Coronary artery (tissue), 2 donors: ENCODE measurements at regions not wholly inside any gene's neighbourhood (a gene's known extent, or its start where the extent isn't known, plus 50 kb on each side); places are given as distances from the start of the nearest gene placed in this dataset.

Source experiments
- DNase-seq: peaks from one replicate; pipeline ENCODE4 v3.0.0-alpha.2; 2017; ENCODE audit warnings: low spot score
- H3K27ac ChIP-seq, 2 donors: fragments of 200-600 bp; sonication (generic); one replicate each; pipeline ENCODE4 v1.5.1; 2016 to 2019
- H3K4me3 ChIP-seq: fragments of 200-600 bp; sonication (generic); 2 replicates; pipeline ENCODE4 v1.5.1; 2016; ENCODE audit warnings: mild to moderate bottlenecking, moderate library complexity
- TF ChIP-seq, protein P1 (sequence below): fragments of 200-600 bp; sonication (generic); IDR thresholded peaks from one replicate; pipeline ENCODE4 v1.5.1; 2019; ENCODE audit warnings: antibody characterized with exemption

- no peak for DNase-seq
- TF ChIP-seq, protein P1, sequence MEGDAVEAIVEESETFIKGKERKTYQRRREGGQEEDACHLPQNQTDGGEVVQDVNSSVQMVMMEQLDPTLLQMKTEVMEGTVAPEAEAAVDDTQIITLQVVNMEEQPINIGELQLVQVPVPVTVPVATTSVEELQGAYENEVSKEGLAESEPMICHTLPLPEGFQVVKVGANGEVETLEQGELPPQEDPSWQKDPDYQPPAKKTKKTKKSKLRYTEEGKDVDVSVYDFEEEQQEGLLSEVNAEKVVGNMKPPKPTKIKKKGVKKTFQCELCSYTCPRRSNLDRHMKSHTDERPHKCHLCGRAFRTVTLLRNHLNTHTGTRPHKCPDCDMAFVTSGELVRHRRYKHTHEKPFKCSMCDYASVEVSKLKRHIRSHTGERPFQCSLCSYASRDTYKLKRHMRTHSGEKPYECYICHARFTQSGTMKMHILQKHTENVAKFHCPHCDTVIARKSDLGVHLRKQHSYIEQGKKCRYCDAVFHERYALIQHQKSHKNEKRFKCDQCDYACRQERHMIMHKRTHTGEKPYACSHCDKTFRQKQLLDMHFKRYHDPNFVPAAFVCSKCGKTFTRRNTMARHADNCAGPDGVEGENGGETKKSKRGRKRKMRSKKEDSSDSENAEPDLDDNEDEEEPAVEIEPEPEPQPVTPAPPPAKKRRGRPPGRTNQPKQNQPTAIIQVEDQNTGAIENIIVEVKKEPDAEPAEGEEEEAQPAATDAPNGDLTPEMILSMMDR = no peak
- Histone ChIP-seq H3K27ac (no peak overlapping the region), H3K4me3 (no peak overlapping the region)
Observed at GRCh38 chr5:158637039-158637438, 462.7 kb downstream of the EBF1 start.

GRCh38 chr5:158635565-158635964 lies 464.2 kb downstream of the EBF1 start:
- no peak overlapping the region for H3K4me3 ChIP-seq
- TF ChIP-seq, protein P1 = no peak

GRCh38 chr5:158634714-158635113 lies 465.0 kb downstream of the EBF1 start:
- TF ChIP-seq, protein P1 = no peak
- Histone ChIP-seq H3K27ac (no peak overlapping the region), H3K4me3 (no peak overlapping the region)
- no peak for DNase-seq

More at GRCh38 chr5:158635565-158635964, 464.2 kb downstream of the EBF1 start:
- H3K27ac ChIP-seq = no peak overlapping the region
- no peak for DNase-seq

GRCh38 chr5:158629591-158630312 lies 470.0 kb downstream of the EBF1 start:
- Histone ChIP-seq H3K27ac (no peak overlapping the region), H3K4me3 (no peak overlapping the region)
- TF ChIP-seq, protein P1 = no peak
- no peak for DNase-seq

GRCh38 chr5:158626718-158627117 lies 473.0 kb downstream of the EBF1 start:
- H3K4me3 ChIP-seq = no peak overlapping the region
- DNase-seq = no peak
- TF ChIP-seq, protein P1 = no peak
- no peak overlapping the region for H3K27ac ChIP-seq

DNA sequence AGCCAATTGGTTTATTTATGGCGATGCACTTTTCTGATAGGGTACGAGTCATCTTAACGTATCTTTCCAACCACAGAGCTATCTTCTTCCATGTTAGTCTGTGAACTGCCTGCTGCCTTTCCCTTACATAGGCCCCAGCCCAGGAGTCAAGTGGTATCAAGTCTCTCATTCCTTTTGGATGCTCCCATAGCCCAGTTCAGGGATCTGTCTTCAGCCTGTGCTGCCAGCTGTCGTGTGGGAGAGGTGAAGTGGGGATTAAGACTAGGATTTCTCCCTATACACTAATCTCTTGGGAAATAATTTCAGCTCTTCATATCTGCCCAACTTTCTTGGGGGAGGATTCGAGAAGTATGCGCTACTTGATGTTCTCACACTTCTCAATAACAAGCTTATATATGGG lies 475.7 kb downstream of the EBF1 start:
- Histone ChIP-seq H3K4me3 (no peak overlapping the region), H3K27ac (no peak overlapping the region)
- no peak for DNase-seq
- TF ChIP-seq, protein P1 = no peak

DNA sequence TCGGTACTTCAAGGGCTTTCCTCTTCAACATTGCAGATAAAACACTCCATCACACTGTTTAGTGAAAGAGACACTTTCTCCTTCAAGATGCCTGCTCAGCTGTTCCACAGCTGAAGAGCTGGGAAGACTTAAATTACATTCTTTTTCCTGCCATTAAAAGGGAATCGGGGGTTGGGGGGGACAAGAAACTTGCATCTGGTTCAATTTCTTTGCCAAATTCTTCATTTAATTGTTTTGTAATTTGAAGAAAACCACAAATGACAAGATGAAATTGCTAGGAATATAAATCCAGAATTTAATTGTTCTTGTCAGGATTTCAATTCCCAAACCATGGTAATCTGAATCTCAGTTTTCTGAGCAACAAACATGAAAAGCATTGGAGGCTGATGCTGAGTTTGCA lies 478.3 kb downstream of the EBF1 start:
- H3K27ac ChIP-seq = no peak overlapping the region
- H3K4me3 ChIP-seq = no peak overlapping the region
- no peak for DNase-seq
- TF ChIP-seq, protein P1 = no peak
